Neural progenitor cell (in vitro differentiated cells): ENCODE measurements at regions not wholly inside any gene's neighbourhood (a gene's known extent, or its start where the extent isn't known, plus 50 kb on each side); places are given as distances from the start of the nearest gene placed in this dataset. TPM values are rescaled to one million over a fixed set of nuclear protein-coding genes. Genes with fewer than 3 reads are reported as not detected.

Experiments used
- DNase-seq: peaks from one replicate; pipeline ENCODE4 v3.0.0-alpha.2; 2016; ENCODE audit warnings: low spot score
- H2AFZ ChIP-seq: fragments of 200-600 bp; sonication (generic); replicated peaks from 2 replicates; pipeline ENCODE4 v1.6.1; 2016; ENCODE audit warnings: antibody characterized with exemption
- H3F3A ChIP-seq: fragments of 200-600 bp; sonication (generic); 2 replicates; pipeline ENCODE4 v1.6.1; 2016; ENCODE audit warnings: antibody characterized with exemption, low read depth
- H3K27ac ChIP-seq: fragments of 200-600 bp; sonication (generic); 2 replicates; pipeline ENCODE4 v1.5.1; 2016; ENCODE audit warnings: mild to moderate bottlenecking
- H3K27me3 ChIP-seq: fragments of 200-600 bp; sonication (generic); 2 replicates; pipeline ENCODE4 v1.6.1; 2016; ENCODE audit warnings: mild to moderate bottlenecking, moderate library complexity
- H3K36me3 ChIP-seq: fragments of 200-600 bp; sonication (generic); 2 replicates; pipeline ENCODE4 v1.5.1; 2016
- H3K4me1 ChIP-seq: fragments of 200-600 bp; sonication (generic); 2 replicates; pipeline ENCODE4 v1.6.1; 2016; ENCODE audit warnings: mixed run types
- H3K4me2 ChIP-seq: fragments of 200-600 bp; sonication (generic); 2 replicates; pipeline ENCODE4 v1.6.1; 2016
- H3K4me3 ChIP-seq: fragments of 200-600 bp; sonication (generic); 2 replicates; pipeline ENCODE4 v1.5.1; 2016
- H3K79me2 ChIP-seq: fragments of 200-600 bp; sonication (generic); 2 replicates; pipeline ENCODE4 v1.6.1; 2016; ENCODE audit warnings: low read depth
- H3K9ac ChIP-seq: fragments of 200-600 bp; sonication (generic); 2 replicates; pipeline ENCODE4 v1.6.1; 2016
- H3K9me3 ChIP-seq: fragments of 200-600 bp; sonication (generic); 2 replicates; pipeline ENCODE4 v1.5.1; 2016; ENCODE audit warnings: low read depth
- H4K20me1 ChIP-seq: fragments of 200-600 bp; sonication (generic); 2 replicates; pipeline ENCODE4 v1.6.1; 2016; ENCODE audit warnings: low read depth
- H3K27ac Mint-ChIP-seq: 3 replicates; pipeline ENCODE4 v1.8.0; 2021; ENCODE audit warnings: mixed read lengths
- H3K27me3 Mint-ChIP-seq: 2 replicates; pipeline ENCODE4 v1.8.0; 2022; ENCODE audit warnings: low read depth, mild to moderate bottlenecking, inconsistent platforms, moderate library complexity, mixed read lengths; ENCODE audit not compliant: insufficient read depth
- H3K36me3 Mint-ChIP-seq: 3 replicates; pipeline ENCODE4 v1.8.0; 2021; ENCODE audit warnings: mixed read lengths
- H3K4me1 Mint-ChIP-seq: 3 replicates; pipeline ENCODE4 v1.8.0; 2021; ENCODE audit warnings: mixed read lengths
- H3K4me3 Mint-ChIP-seq: 3 replicates; pipeline ENCODE4 v1.8.0; 2021; ENCODE audit warnings: mild to moderate bottlenecking, moderate library complexity, mixed read lengths
- H3K9me3 Mint-ChIP-seq: 3 replicates; pipeline ENCODE4 v1.8.0; 2020; ENCODE audit warnings: mixed read lengths
- EZH2 ChIP-seq: fragments of 200-600 bp; sonication (generic); IDR thresholded peaks from 2 replicates; pipeline ENCODE4 v1.6.1; 2017; ENCODE audit warnings: antibody characterized with exemption, mild to moderate bottlenecking, moderate library complexity
- EZH2phosphoT487 ChIP-seq: fragments of 200-600 bp; sonication (generic); IDR thresholded peaks from 2 replicates; pipeline ENCODE4 v1.6.1; 2017; ENCODE audit warnings: antibody characterized with exemption
- microRNA-seq: library from miRNA; unstranded; fragments of <30 nt; microRNA quantifications from one replicate; pipeline ENCODE4, GENCODE V29; 2016
- small RNA-seq: library from RNA; depleted of rRNA; stranded (forward); fragments of <200 nt; gene quantifications from one replicate; pipeline ENCODE3, GENCODE V24; 2015
- TF ChIP-seq, protein P1 (sequence below): fragments of 200-600 bp; sonication (generic); IDR thresholded peaks from 2 replicates; pipeline ENCODE4 v1.5.1; 2017; ENCODE audit warnings: antibody characterized with exemption, mild to moderate bottlenecking

DNA sequence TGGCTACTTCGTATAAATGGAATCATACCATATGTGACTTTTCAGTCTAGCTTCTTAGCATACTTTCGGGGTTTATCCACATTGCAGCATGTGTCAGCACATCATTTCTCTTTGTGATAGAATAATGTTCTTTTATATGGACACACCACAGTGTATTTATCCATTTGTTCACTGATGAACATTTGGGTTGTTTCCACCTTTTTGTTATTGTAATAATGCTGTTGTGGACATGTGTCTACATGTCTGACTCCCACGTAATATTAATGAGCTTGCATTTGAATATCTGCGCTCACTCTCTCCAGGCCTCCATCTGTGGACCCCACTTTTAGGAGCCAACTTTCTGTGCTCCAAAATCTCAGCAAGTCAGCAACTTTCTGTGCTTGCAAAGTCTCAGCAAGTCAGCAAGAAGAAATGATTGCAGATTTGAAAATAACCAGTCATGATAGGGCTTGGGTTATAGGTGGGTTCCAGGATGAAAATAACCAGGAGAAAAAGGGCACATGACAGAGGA lies 53.9 kb upstream of the GALNT18 start:
- Histone ChIP-seq H3K9me3 (no peaks in the 10 kb centered on the region), H3K4me1 (peaks cover 5% of the 10 kb centered on the region), H3K9ac (no peak overlapping the region), H3K4me3 (no peak overlapping the region), H3K79me2 (no peaks in the 10 kb centered on the region), H3K4me2 (no peak overlapping the region), H4K20me1 (no peaks in the 10 kb centered on the region), H3K36me3 (no peaks in the 10 kb centered on the region), H2AFZ (no peak overlapping the region), H3K27me3 (no peaks in the 10 kb centered on the region), H3F3A (no peaks in the 10 kb centered on the region), H3K27ac (no peak overlapping the region)
- Mint-ChIP-seq H3K9me3 (no peaks in the 10 kb centered on the region), H3K27ac (no peak overlapping the region), H3K27me3 (peaks cover 8% of the 10 kb centered on the region), H3K4me3 (no peak overlapping the region), H3K36me3 (no peaks in the 10 kb centered on the region), H3K4me1 (peaks cover 2% of the 10 kb centered on the region)
- TF ChIP-seq, protein P1, sequence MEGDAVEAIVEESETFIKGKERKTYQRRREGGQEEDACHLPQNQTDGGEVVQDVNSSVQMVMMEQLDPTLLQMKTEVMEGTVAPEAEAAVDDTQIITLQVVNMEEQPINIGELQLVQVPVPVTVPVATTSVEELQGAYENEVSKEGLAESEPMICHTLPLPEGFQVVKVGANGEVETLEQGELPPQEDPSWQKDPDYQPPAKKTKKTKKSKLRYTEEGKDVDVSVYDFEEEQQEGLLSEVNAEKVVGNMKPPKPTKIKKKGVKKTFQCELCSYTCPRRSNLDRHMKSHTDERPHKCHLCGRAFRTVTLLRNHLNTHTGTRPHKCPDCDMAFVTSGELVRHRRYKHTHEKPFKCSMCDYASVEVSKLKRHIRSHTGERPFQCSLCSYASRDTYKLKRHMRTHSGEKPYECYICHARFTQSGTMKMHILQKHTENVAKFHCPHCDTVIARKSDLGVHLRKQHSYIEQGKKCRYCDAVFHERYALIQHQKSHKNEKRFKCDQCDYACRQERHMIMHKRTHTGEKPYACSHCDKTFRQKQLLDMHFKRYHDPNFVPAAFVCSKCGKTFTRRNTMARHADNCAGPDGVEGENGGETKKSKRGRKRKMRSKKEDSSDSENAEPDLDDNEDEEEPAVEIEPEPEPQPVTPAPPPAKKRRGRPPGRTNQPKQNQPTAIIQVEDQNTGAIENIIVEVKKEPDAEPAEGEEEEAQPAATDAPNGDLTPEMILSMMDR, result no peak
- no peak for TF ChIP-seq EZH2phosphoT487
- no peak for DNase-seq

DNA sequence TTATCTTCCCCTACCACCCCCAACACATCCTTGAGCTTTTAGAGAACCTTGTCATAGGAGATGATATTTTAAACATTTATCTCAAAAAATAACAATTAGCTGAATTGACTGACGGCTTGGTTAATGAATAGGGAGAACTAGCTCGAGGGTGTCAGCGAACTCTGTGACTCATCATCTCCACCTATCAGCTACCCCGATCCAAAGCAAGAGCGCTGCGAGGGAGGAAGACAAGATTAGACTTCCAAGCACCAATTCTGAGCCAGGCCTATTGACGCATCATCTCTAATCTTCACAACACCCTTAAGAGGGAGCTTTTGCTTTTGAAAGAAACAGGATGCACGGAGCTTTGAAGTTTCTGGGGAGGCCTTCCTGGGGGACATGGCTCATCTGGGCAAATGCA lies 51.0 kb upstream of the GALNT18 start:
- H3K36me3 Mint-ChIP-seq, result no peaks in the 10 kb centered on the region
- no peak overlapping the region for H3K4me3 Mint-ChIP-seq
- no peak overlapping the region for H3K4me3 ChIP-seq
- no peaks in the 10 kb centered on the region for H3K36me3 ChIP-seq
- H2AFZ ChIP-seq, result no peak overlapping the region
- no peak overlapping the region for H3K27ac ChIP-seq
- H3K27ac Mint-ChIP-seq, result no peak overlapping the region
- H3K79me2 ChIP-seq, result no peaks in the 10 kb centered on the region
- no peaks in the 10 kb centered on the region for H3K27me3 ChIP-seq
- no peaks in the 10 kb centered on the region for H3K9me3 ChIP-seq
- no peaks in the 10 kb centered on the region for H3K9me3 Mint-ChIP-seq
- H3K9ac ChIP-seq, result no peak overlapping the region
- no peaks in the 10 kb centered on the region for H4K20me1 ChIP-seq
- no peak overlapping the region for H3K4me2 ChIP-seq
- peaks cover 26% of the 10 kb centered on the region for H3K4me1 Mint-ChIP-seq
- DNase-seq, result no peak
- TF ChIP-seq, protein P1, result no peak
- TF ChIP-seq EZH2, result no peak
- TF ChIP-seq EZH2phosphoT487, result no peak
- H3F3A ChIP-seq, result no peaks in the 10 kb centered on the region
- peaks cover 14% of the 10 kb centered on the region for H3K4me1 ChIP-seq
- H3K27me3 Mint-ChIP-seq, result peaks cover 8% of the 10 kb centered on the region

DNA sequence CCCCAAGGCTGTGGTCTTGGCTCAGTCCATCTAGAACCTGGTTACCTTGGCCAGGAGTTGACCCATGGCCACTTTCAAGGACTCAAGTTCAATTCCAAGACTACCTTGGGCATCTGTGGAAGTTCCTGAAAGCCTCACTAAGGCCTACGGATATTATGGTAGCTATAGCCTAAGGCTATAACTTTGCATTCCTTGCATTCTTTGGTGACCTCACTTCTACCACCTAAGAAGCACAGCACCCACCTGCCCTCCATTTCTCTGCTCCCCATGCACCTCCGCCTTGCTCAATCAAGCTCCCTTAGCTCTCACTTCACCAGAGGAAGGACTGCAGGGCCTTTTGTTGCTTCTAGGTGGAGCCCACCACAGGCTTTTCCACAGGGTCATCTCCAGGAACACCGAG lies 50.3 kb upstream of the GALNT18 start:
- Histone ChIP-seq H3K27me3 (no peaks in the 10 kb centered on the region), H3K4me2 (no peak overlapping the region), H3K27ac (no peak overlapping the region), H2AFZ (no peak overlapping the region), H3K36me3 (no peaks in the 10 kb centered on the region), H3K9ac (no peak overlapping the region), H3K4me1 (peaks cover 14% of the 10 kb centered on the region), H3K9me3 (no peaks in the 10 kb centered on the region), H3K79me2 (no peaks in the 10 kb centered on the region), H4K20me1 (no peaks in the 10 kb centered on the region), H3K4me3 (no peak overlapping the region), H3F3A (no peaks in the 10 kb centered on the region)
- Mint-ChIP-seq H3K4me3 (no peak overlapping the region), H3K27ac (no peak overlapping the region), H3K27me3 (peaks cover 8% of the 10 kb centered on the region), H3K36me3 (no peaks in the 10 kb centered on the region), H3K4me1 (peaks cover 26% of the 10 kb centered on the region), H3K9me3 (peaks cover 3% of the 10 kb centered on the region)
- no peak for DNase-seq
- TF ChIP-seq EZH2phosphoT487, result no peak
- TF ChIP-seq, protein P1, result no peak

Small RNAs in the stretch of these regions (microRNA-seq; reads per million reads assigned to microRNA genes)
- not detected for gene MIR8070

Small RNAs in the stretch of these regions (small RNA-seq; reads per million reads assigned to genes)
- not detected for gene MIR8070
